Nephron progenitor cell (in vitro differentiated cells): ENCODE measurements at regions not wholly inside any gene's neighbourhood (a gene's known extent, or its start where the extent isn't known, plus 50 kb on each side); places are given as distances from the start of the nearest gene placed in this dataset.
A peak's percentile ranks its signal among the peaks of the same experiment; 100 is the strongest.

Experiments
- DNase-seq: peaks from one replicate; pipeline ENCODE4 v3.0.0; 2021
- H3K27ac Mint-ChIP-seq: 2 replicates; pipeline ENCODE4 v1.8.0; 2021; ENCODE audit warnings: mild to moderate bottlenecking, moderate library complexity, mixed read lengths
- H3K27me3 Mint-ChIP-seq: 2 replicates; pipeline ENCODE4 v1.8.0; 2021; ENCODE audit warnings: mild to moderate bottlenecking, low read depth, mixed read lengths; ENCODE audit not compliant: poor library complexity
- H3K36me3 Mint-ChIP-seq: 2 replicates; pipeline ENCODE4 v1.8.0; 2021; ENCODE audit warnings: low read depth, mixed read lengths
- H3K4me1 Mint-ChIP-seq: 2 replicates; pipeline ENCODE4 v1.8.0; 2021; ENCODE audit warnings: mixed read lengths
- H3K4me3 Mint-ChIP-seq: 2 replicates; pipeline ENCODE4 v1.8.0; 2021; ENCODE audit warnings: mild to moderate bottlenecking, moderate library complexity, mixed read lengths
- H3K9me3 Mint-ChIP-seq: 2 replicates; pipeline ENCODE4 v1.8.0; 2021; ENCODE audit warnings: mild to moderate bottlenecking, moderate library complexity, mixed read lengths
- TF ChIP-seq, protein P1 (sequence below): fragments of 200-600 bp; sonication (generic); IDR thresholded peaks from 2 replicates; pipeline ENCODE4 v1.5.0; 2021; ENCODE audit warnings: antibody characterized with exemption

DNA sequence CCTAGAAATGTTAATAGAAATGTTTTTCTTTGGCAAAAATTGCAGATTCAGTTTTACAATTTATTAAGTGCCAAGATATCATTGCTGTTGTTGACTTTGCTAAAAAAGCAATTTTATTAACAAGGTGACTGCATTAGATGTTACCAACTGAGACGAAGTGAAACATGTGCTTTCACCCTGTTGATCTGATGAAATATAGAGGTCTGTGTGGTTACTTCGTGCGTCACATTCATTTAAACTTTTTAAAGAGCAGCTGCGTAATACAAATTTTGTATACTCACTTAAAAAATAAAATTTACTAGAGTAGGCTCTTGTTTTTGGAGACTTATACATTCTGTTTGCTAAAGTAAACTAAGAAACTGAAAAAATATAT lies 465.7 kb downstream of the USP25 start:
- TF ChIP-seq, protein P1, sequence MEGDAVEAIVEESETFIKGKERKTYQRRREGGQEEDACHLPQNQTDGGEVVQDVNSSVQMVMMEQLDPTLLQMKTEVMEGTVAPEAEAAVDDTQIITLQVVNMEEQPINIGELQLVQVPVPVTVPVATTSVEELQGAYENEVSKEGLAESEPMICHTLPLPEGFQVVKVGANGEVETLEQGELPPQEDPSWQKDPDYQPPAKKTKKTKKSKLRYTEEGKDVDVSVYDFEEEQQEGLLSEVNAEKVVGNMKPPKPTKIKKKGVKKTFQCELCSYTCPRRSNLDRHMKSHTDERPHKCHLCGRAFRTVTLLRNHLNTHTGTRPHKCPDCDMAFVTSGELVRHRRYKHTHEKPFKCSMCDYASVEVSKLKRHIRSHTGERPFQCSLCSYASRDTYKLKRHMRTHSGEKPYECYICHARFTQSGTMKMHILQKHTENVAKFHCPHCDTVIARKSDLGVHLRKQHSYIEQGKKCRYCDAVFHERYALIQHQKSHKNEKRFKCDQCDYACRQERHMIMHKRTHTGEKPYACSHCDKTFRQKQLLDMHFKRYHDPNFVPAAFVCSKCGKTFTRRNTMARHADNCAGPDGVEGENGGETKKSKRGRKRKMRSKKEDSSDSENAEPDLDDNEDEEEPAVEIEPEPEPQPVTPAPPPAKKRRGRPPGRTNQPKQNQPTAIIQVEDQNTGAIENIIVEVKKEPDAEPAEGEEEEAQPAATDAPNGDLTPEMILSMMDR = no peak
- Mint-ChIP-seq H3K27ac (peak overlapping the region; percentile 100), H3K27me3 (peaks cover 3% of the 10 kb centered on the region), H3K9me3 (peaks cover 35% of the 10 kb centered on the region), H3K36me3 (peaks cover 29% of the 10 kb centered on the region), H3K4me3 (peak overlapping the region; percentile 83), H3K4me1 (peaks cover 68% of the 10 kb centered on the region)
- no peak for DNase-seq

GRCh38 chr21:16196001-16196400 lies 466.2 kb downstream of the USP25 start:
- Mint-ChIP-seq H3K27ac (peak overlapping the region; percentile 98), H3K4me3 (peak overlapping the region; percentile 83), H3K36me3 (peaks cover 29% of the 10 kb centered on the region), H3K27me3 (peaks cover 3% of the 10 kb centered on the region), H3K4me1 (peaks cover 68% of the 10 kb centered on the region), H3K9me3 (peaks cover 35% of the 10 kb centered on the region)
- TF ChIP-seq, protein P1 = no peak
- DNase-seq = no peak

DNA sequence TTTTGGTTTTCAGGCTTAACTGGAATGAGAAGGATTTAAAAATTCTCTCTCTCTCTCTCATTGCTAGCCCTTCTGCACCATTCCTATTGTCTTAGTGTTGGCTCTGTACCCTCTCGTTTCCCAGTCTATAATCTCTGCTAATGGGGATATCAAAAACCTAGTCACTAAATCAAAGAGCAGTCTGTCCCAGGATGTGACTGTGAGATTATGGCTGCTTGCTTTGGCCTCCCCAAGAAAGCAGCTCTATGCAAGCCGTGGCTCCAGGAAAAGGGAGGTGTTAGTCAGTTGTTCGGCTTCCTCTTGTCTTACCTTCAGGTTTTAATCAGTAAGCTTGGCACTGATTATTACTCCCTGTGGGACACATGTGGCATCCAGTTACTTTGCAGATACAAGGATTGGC lies 468.8 kb downstream of the USP25 start:
- Mint-ChIP-seq H3K9me3 (peaks cover 40% of the 10 kb centered on the region), H3K27ac (no peak overlapping the region), H3K27me3 (peaks cover 3% of the 10 kb centered on the region), H3K4me3 (peak overlapping the region; percentile 64), H3K4me1 (peaks cover 57% of the 10 kb centered on the region), H3K36me3 (peaks cover 40% of the 10 kb centered on the region)
- TF ChIP-seq, protein P1 = no peak
- DNase-seq = no peak

GRCh38 chr21:16199539-16199938 lies 469.8 kb downstream of the USP25 start:
- DNase-seq = no peak
- no peak overlapping the region for H3K4me3 Mint-ChIP-seq
- TF ChIP-seq, protein P1 = no peak
- H3K27me3 Mint-ChIP-seq = peaks cover 3% of the 10 kb centered on the region
- H3K4me1 Mint-ChIP-seq = peaks cover 48% of the 10 kb centered on the region
- peaks cover 40% of the 10 kb centered on the region for H3K9me3 Mint-ChIP-seq
- no peak overlapping the region for H3K27ac Mint-ChIP-seq
- H3K36me3 Mint-ChIP-seq = peaks cover 40% of the 10 kb centered on the region

- peaks cover 40% of the 10 kb centered on the region for H3K36me3 Mint-ChIP-seq
- no peak for DNase-seq
- H3K4me3 Mint-ChIP-seq = no peak overlapping the region
- peaks cover 3% of the 10 kb centered on the region for H3K27me3 Mint-ChIP-seq
- no peak overlapping the region for H3K27ac Mint-ChIP-seq
- TF ChIP-seq, protein P1 = no peak
- H3K4me1 Mint-ChIP-seq = peaks cover 31% of the 10 kb centered on the region
- H3K9me3 Mint-ChIP-seq = peaks cover 40% of the 10 kb centered on the region
Measured at GRCh38 chr21:16201718-16202117, 471.9 kb downstream of the USP25 start.

- H3K9me3 Mint-ChIP-seq = peaks cover 10% of the 10 kb centered on the region
- peaks cover 14% of the 10 kb centered on the region for H3K4me1 Mint-ChIP-seq
- peaks cover 16% of the 10 kb centered on the region for H3K36me3 Mint-ChIP-seq
- H3K27me3 Mint-ChIP-seq = no peaks in the 10 kb centered on the region
- peak overlapping the region; percentile 5 for H3K27ac Mint-ChIP-seq
- TF ChIP-seq, protein P1 = no peak
- no peak overlapping the region for H3K4me3 Mint-ChIP-seq
- DNase-seq = no peak
Measured at GRCh38 chr21:16205527-16205926, 475.7 kb downstream of the USP25 start.
